ENCODE measurements at regions not wholly inside any gene's neighbourhood (a gene's known extent, or its start where the extent isn't known, plus 50 kb on each side); places are given as distances from the start of the nearest gene placed in this dataset.

DNA sequence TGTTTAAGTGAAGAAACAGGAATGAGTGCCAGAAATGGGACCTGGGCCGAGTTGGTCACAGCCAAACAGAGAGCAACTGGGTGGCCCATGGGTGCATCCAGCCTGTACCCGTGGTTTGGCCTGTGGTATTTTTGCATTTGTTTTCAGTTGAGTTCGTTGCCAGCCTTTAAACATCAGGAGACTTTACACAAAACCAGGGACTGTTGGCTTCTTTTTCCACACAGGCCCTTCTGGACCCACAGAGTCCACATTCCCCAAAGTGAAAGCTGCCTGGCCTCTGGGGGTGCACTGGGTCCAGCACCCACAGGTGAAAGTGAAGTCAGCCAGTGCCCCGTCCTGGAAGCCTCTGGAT is 54.1 kb upstream of the TNS3 start:
- TF ChIP-seq, protein P1, sequence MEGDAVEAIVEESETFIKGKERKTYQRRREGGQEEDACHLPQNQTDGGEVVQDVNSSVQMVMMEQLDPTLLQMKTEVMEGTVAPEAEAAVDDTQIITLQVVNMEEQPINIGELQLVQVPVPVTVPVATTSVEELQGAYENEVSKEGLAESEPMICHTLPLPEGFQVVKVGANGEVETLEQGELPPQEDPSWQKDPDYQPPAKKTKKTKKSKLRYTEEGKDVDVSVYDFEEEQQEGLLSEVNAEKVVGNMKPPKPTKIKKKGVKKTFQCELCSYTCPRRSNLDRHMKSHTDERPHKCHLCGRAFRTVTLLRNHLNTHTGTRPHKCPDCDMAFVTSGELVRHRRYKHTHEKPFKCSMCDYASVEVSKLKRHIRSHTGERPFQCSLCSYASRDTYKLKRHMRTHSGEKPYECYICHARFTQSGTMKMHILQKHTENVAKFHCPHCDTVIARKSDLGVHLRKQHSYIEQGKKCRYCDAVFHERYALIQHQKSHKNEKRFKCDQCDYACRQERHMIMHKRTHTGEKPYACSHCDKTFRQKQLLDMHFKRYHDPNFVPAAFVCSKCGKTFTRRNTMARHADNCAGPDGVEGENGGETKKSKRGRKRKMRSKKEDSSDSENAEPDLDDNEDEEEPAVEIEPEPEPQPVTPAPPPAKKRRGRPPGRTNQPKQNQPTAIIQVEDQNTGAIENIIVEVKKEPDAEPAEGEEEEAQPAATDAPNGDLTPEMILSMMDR (IDR thresholded peaks at IDR 0.05; ENCODE audit: insufficient read depth, low read length, poor library complexity, severe bottlenecking) = no peak
- TF ChIP-seq EZH2phosphoT487 (conservative IDR thresholded peaks at IDR 0.05; ENCODE audit: low read length) = no peak
- Histone ChIP-seq H3K9ac (ENCODE audit: low read length) (peak overlapping the region; percentile 22), H3K4me2 (ENCODE audit: low read depth, low read length, poor library complexity, severe bottlenecking) (peak overlapping the region; percentile 39), H4K20me1 (ENCODE audit: low read depth, low read length) (no peaks in the 10 kb centered on the region), H3K36me3 (ENCODE audit: low read length) (no peaks in the 10 kb centered on the region), H3F3A (ENCODE audit: insufficient read depth) (no peaks in the 10 kb centered on the region), H3K9me3 (ENCODE audit: insufficient read depth, low read length) (no peaks in the 10 kb centered on the region), H3K27me3 (ENCODE audit: low read length) (no peaks in the 10 kb centered on the region), H3K9me2 (replicated peaks; ENCODE audit: insufficient read depth, low read length) (no peaks in the 10 kb centered on the region), H2AFZ (ENCODE audit: low read depth, low read length, severe bottlenecking) (peak overlapping the region; percentile 52), H3K79me2 (ENCODE audit: insufficient read depth, low read length) (no peaks in the 10 kb centered on the region), H3K27ac (ENCODE audit: low read depth, low read length) (no peak overlapping the region), H3K4me3 (ENCODE audit: insufficient read depth, low read length, poor library complexity, severe bottlenecking) (no peak overlapping the region)

DNA sequence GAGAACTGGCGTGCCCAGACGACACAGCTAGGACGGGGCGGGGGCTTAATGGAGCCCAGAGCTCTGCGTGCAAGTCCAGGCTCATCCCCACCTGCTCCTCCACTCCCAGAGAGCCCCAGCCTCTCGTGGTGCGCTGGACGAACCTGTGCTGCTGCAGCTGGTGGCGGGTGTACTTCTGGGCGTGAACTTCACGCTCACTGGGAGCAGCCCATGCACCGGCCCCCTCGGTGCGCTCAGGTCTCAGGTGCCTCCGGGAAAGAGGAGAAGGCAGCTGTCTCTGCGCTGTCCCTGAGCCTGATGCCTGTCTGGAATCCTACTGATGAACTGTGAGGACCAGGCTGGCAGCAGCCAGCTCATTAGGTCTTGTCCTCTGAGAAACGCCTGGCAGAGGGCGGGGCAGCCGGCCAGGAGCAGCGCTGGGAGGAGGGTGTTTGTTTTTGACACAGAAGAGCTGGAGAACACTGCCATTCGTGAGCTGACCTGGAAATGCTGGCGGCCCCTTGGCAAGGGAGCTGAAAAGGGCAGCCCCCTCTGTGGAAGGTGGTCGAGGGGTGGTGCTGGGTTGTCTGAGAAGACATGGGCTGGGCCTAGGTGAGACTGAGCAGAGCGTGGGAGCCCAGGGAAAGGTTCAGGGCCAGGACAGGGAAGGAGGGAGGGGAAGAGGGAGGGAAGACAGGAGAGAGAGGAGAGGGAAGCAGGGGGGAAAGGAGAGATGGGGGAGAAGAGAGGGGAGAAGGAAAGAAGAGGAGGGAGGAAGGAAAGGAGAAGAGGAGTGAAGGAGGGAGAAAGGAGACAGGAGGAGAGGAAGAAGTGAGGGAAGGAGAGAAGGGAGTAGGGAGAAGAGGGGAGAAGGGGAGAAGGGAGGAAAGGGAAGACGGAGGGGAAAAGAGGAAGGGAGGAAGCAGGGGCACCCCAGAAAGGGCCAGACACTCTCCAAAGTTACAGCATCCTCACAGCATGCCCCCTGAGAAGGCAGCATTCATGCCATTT is 53.5 kb upstream of the TNS3 start:
- Histone ChIP-seq H3K9ac (ENCODE audit: low read length) (peak overlapping the region; percentile 22; the same call in 1 of the 2 replicates), H3K27me3 (ENCODE audit: low read length) (no peaks in the 10 kb centered on the region), H3K36me3 (ENCODE audit: low read length) (no peaks in the 10 kb centered on the region), H3K9me3 (ENCODE audit: insufficient read depth, low read length) (no peaks in the 10 kb centered on the region), H3K79me2 (ENCODE audit: insufficient read depth, low read length) (no peaks in the 10 kb centered on the region), H3K27ac (ENCODE audit: low read depth, low read length) (no peak overlapping the region), H2AFZ (ENCODE audit: low read depth, low read length, severe bottlenecking) (peak overlapping the region; percentile 52), H3F3A (ENCODE audit: insufficient read depth) (no peaks in the 10 kb centered on the region), H3K4me2 (ENCODE audit: low read depth, low read length, poor library complexity, severe bottlenecking) (peak overlapping the region; percentile 39), H3K9me2 (replicated peaks; ENCODE audit: insufficient read depth, low read length) (no peaks in the 10 kb centered on the region), H3K4me3 (ENCODE audit: insufficient read depth, low read length, poor library complexity, severe bottlenecking) (no peak overlapping the region), H4K20me1 (ENCODE audit: low read depth, low read length) (no peaks in the 10 kb centered on the region)
- TF ChIP-seq, protein P1 (IDR thresholded peaks at IDR 0.05; ENCODE audit: insufficient read depth, low read length, poor library complexity, severe bottlenecking) = no peak
- no peak for TF ChIP-seq EZH2phosphoT487 (conservative IDR thresholded peaks at IDR 0.05; ENCODE audit: low read length)

DNA sequence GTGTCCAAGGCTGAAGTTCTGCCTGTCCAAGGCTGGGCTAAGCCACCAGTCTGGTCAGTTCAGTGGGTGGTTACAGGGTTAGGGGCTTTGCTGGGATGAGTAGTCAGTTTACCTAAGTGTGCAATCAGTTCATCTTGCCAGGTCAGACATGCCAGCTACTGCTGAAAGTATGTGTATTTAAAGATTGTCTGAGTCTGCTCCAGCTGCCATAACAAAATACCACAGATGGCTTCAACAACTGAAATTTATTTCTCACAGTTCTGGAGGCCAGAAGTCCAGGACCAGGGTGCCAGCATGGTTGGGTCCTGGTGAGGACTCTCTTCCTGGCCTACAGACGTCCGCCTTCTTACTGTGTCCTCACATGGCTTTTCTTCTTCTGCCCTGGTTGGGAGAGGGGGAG is 52.4 kb upstream of the TNS3 start:
- Histone ChIP-seq H4K20me1 (ENCODE audit: low read depth, low read length) (no peaks in the 10 kb centered on the region), H3K9ac (ENCODE audit: low read length) (no peak overlapping the region), H3K9me3 (ENCODE audit: insufficient read depth, low read length) (no peaks in the 10 kb centered on the region), H3F3A (ENCODE audit: insufficient read depth) (no peaks in the 10 kb centered on the region), H2AFZ (ENCODE audit: low read depth, low read length, severe bottlenecking) (no peak overlapping the region), H3K27me3 (ENCODE audit: low read length) (no peaks in the 10 kb centered on the region), H3K4me2 (ENCODE audit: low read depth, low read length, poor library complexity, severe bottlenecking) (no peak overlapping the region), H3K27ac (ENCODE audit: low read depth, low read length) (no peak overlapping the region), H3K36me3 (ENCODE audit: low read length) (no peaks in the 10 kb centered on the region), H3K9me2 (replicated peaks; ENCODE audit: insufficient read depth, low read length) (no peaks in the 10 kb centered on the region), H3K79me2 (ENCODE audit: insufficient read depth, low read length) (no peaks in the 10 kb centered on the region), H3K4me3 (ENCODE audit: insufficient read depth, low read length, poor library complexity, severe bottlenecking) (no peak overlapping the region)
- TF ChIP-seq, protein P1 (IDR thresholded peaks at IDR 0.05; ENCODE audit: insufficient read depth, low read length, poor library complexity, severe bottlenecking) = no peak
- no peak for TF ChIP-seq EZH2phosphoT487 (conservative IDR thresholded peaks at IDR 0.05; ENCODE audit: low read length)

Measured in SU-DHL-6 (cell line).